Loucy (cell line): ENCODE measurements at regions not wholly inside any gene's neighbourhood (a gene's known extent, or its start where the extent isn't known, plus 50 kb on each side); places are given as distances from the start of the nearest gene placed in this dataset.

Source experiments
- EZH2phosphoT487 ChIP-seq: fragments of 200-600 bp; IDR thresholded peaks from 2 replicates; pipeline ENCODE4 v1.6.1; 2018; ENCODE audit warnings: antibody characterized with exemption, mild to moderate bottlenecking, moderate library complexity, borderline replicate concordance
- TF ChIP-seq, protein P1 (sequence below): fragments of 200-600 bp; sonication (generic); conservative IDR thresholded peaks from 2 replicates; pipeline ENCODE4 v1.5.1; 2014; ENCODE audit warnings: mild to moderate bottlenecking, antibody characterized with exemption, low read length

- TF ChIP-seq, protein P1, sequence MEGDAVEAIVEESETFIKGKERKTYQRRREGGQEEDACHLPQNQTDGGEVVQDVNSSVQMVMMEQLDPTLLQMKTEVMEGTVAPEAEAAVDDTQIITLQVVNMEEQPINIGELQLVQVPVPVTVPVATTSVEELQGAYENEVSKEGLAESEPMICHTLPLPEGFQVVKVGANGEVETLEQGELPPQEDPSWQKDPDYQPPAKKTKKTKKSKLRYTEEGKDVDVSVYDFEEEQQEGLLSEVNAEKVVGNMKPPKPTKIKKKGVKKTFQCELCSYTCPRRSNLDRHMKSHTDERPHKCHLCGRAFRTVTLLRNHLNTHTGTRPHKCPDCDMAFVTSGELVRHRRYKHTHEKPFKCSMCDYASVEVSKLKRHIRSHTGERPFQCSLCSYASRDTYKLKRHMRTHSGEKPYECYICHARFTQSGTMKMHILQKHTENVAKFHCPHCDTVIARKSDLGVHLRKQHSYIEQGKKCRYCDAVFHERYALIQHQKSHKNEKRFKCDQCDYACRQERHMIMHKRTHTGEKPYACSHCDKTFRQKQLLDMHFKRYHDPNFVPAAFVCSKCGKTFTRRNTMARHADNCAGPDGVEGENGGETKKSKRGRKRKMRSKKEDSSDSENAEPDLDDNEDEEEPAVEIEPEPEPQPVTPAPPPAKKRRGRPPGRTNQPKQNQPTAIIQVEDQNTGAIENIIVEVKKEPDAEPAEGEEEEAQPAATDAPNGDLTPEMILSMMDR: peak; percentile 38
- no peak for TF ChIP-seq EZH2phosphoT487
These were observed 195.1 kb downstream of the IRF8 start for GRCh38 chr16:86093801-86094750.
